ENCODE measurements at regions not wholly inside any gene's neighbourhood (a gene's known extent, or its start where the extent isn't known, plus 50 kb on each side); places are given as distances from the start of the nearest gene placed in this dataset.
A peak's percentile ranks its signal among the peaks of the same experiment; 100 is the strongest.

DNA sequence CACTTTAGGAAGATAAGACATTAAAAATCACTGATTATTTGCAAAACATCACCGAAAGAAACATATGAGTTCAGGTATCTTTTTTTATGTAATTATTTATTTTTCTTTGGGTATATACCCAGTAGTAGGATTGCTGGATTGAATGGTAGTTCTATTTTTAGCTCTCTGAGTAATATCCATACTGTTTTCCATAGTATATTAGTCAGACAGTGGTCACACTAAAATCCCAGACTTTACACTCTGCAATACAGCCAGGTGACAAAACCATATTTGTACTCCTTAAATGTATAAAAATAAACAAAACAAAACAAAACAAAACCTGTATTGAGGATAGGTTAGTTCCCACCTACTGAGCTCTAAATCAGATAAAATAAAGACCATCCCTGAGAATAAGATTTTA, 1024.3 kb upstream of the EYS start:
- no peak for TF ChIP-seq EZH2 (IDR thresholded peaks at IDR 0.05; ENCODE audit: low read depth)
- TF ChIP-seq, protein P1, sequence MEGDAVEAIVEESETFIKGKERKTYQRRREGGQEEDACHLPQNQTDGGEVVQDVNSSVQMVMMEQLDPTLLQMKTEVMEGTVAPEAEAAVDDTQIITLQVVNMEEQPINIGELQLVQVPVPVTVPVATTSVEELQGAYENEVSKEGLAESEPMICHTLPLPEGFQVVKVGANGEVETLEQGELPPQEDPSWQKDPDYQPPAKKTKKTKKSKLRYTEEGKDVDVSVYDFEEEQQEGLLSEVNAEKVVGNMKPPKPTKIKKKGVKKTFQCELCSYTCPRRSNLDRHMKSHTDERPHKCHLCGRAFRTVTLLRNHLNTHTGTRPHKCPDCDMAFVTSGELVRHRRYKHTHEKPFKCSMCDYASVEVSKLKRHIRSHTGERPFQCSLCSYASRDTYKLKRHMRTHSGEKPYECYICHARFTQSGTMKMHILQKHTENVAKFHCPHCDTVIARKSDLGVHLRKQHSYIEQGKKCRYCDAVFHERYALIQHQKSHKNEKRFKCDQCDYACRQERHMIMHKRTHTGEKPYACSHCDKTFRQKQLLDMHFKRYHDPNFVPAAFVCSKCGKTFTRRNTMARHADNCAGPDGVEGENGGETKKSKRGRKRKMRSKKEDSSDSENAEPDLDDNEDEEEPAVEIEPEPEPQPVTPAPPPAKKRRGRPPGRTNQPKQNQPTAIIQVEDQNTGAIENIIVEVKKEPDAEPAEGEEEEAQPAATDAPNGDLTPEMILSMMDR (conservative IDR thresholded peaks at IDR 0.05), result no peak
- H3K27ac ChIP-seq, result no peak overlapping the region
- no peaks in the 10 kb centered on the region for H3K36me3 ChIP-seq (ENCODE audit: low read depth)
- ChIA-PET CTCF (no interaction called here), POLR2A (ENCODE audit: unreplicated experiment) (no interaction called here)
- H3F3A ChIP-seq (ENCODE audit: insufficient read depth, low read depth), result no peaks in the 10 kb centered on the region
- H3K4me3 ChIP-seq, result no peak overlapping the region
- no peaks in the 10 kb centered on the region for H4K20me1 ChIP-seq (ENCODE audit: insufficient read depth)
- H3K9me3 ChIP-seq (ENCODE audit: insufficient read depth, low read depth), result no peaks in the 10 kb centered on the region
- BruUV-seq (replicated peaks), result no TSS peak
- no peaks in the 10 kb centered on the region for H3K79me2 ChIP-seq (ENCODE audit: low read depth)
- H3K4me2 ChIP-seq, result no peak overlapping the region
- no peaks in the 10 kb centered on the region for H3K27me3 ChIP-seq (ENCODE audit: insufficient read depth, low read depth)
- peak overlapping the region; percentile 48; the same call in 1 of the 2 replicates for H2AFZ ChIP-seq
- DNase-seq, result no peak
- no peaks in the 10 kb centered on the region for H3K4me1 ChIP-seq (replicated peaks; ENCODE audit: insufficient read depth)
- H3K9me2 ChIP-seq (ENCODE audit: insufficient read depth), result no peaks in the 10 kb centered on the region
- intact Hi-C loops (cut with micrococcal nuclease; ENCODE audit: unreplicated experiment), result no loop called here

DNA sequence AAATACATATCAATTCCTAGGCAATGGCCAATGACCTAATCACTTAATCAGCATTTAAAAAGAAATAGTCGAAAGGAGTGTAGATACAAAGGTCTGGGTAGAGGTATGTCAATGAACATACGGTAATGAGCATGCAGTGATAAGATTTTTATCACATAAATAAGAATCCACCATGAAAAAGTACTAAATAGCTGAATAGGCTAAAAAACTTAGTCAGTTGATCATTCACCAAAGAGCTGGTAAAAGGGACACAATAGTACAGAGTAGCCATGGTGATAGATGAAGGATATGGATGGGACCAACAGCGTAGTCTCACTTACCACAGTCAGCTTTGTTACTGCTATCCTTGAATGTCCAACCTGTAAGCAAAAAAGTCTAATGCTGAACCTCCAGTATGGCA, 1018.6 kb upstream of the EYS start:
- DNase-seq, result no peak
- Histone ChIP-seq H3K4me3 (no peak overlapping the region), H3F3A (ENCODE audit: insufficient read depth, low read depth) (no peaks in the 10 kb centered on the region), H3K9me3 (ENCODE audit: insufficient read depth, low read depth) (no peaks in the 10 kb centered on the region), H3K4me1 (replicated peaks; ENCODE audit: insufficient read depth) (no peaks in the 10 kb centered on the region), H3K79me2 (ENCODE audit: low read depth) (no peaks in the 10 kb centered on the region), H4K20me1 (ENCODE audit: insufficient read depth) (no peaks in the 10 kb centered on the region), H2AFZ (no peak overlapping the region), H3K9me2 (ENCODE audit: insufficient read depth) (no peaks in the 10 kb centered on the region), H3K27ac (no peak overlapping the region), H3K27me3 (ENCODE audit: insufficient read depth, low read depth) (no peaks in the 10 kb centered on the region), H3K36me3 (ENCODE audit: low read depth) (no peaks in the 10 kb centered on the region), H3K4me2 (no peak overlapping the region)
- ChIA-PET POLR2A (ENCODE audit: unreplicated experiment) (no interaction called here), CTCF (no interaction called here)
- intact Hi-C loops (cut with micrococcal nuclease; ENCODE audit: unreplicated experiment), result no loop called here
- no TSS peak for BruUV-seq (replicated peaks)
- TF ChIP-seq, protein P1 (conservative IDR thresholded peaks at IDR 0.05), result no peak

DNA sequence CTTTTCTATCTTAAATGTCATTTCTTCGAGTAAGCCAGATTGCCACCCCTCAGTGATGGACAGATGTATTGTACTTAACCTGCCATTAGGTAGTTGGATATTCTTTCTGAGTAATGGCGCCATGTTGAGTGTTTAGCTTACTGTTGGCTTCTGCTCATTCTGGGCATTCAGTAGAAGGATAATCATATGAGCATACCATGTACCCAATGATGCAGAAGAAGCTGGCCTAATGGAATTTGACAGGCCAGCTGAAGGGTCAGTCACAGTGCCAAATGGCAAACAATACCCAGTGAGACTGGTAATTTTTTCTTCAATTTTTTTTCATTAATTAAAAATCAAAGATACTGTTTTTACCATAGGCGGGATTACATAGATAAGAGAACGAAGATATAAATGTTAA, 1010.8 kb upstream of the EYS start:
- Histone ChIP-seq H3K4me1 (replicated peaks; ENCODE audit: insufficient read depth) (no peaks in the 10 kb centered on the region), H4K20me1 (ENCODE audit: insufficient read depth) (no peaks in the 10 kb centered on the region), H3K4me3 (no peak overlapping the region), H3K9me3 (ENCODE audit: insufficient read depth, low read depth) (no peaks in the 10 kb centered on the region), H3K4me2 (no peak overlapping the region), H2AFZ (no peak overlapping the region), H3K36me3 (ENCODE audit: low read depth) (no peaks in the 10 kb centered on the region), H3K27ac (no peak overlapping the region), H3F3A (ENCODE audit: insufficient read depth, low read depth) (no peaks in the 10 kb centered on the region), H3K27me3 (ENCODE audit: insufficient read depth, low read depth) (no peaks in the 10 kb centered on the region), H3K9me2 (ENCODE audit: insufficient read depth) (no peaks in the 10 kb centered on the region), H3K79me2 (ENCODE audit: low read depth) (no peaks in the 10 kb centered on the region)
- POLR2A ChIA-PET (ENCODE audit: unreplicated experiment), result no interaction called here
- no peak for DNase-seq
- CTCF ChIA-PET, result no interaction called here
- intact Hi-C loops (cut with micrococcal nuclease; ENCODE audit: unreplicated experiment), result no loop called here
- no TSS peak for BruUV-seq (replicated peaks)
- TF ChIP-seq EZH2 (IDR thresholded peaks at IDR 0.05; ENCODE audit: low read depth), result no peak
- TF ChIP-seq, protein P1 (conservative IDR thresholded peaks at IDR 0.05), result no peak

Measured in PC-9 (cell line).